ENCODE measurements at regions not wholly inside any gene's neighbourhood (a gene's known extent, or its start where the extent isn't known, plus 50 kb on each side); places are given as distances from the start of the nearest gene placed in this dataset.

DNA sequence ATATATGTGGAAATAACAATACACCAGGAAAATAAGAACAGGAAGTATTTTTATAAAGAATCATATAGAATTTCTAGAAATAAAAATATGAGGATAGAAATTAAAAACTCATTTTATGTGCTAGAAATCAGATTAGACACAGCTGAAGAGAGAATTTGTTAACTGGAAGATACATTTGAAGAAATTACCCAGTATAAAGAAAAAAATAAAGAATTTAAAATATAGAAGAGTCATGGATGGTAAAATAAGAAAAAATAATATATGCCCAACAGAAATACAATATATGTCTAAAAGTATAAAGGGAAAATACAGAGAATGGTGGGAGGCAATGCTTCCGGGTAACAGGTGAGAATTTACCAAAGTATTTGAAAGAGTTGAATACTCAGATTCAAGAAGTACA is 539.9 kb downstream of the NR4A2 start:
- DNase-seq (ENCODE audit: low read depth): no peak

DNA sequence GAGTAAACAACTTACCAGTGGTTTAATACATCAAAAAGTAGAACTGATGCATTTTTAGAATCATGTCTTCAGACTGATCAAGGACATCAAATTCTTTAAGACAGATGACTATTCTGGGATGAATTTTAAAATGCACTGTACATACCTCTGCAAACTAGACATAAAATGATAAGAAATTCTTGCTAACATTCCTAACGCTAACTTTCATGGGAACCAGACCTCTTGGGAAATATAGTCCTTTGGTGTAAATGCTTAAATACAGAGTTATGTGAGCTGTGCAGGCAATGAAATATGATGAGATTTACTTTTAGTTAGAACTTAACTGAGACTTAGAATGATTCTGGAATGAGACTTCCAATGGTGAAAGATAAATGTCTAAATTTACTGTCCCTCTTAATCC is 562.0 kb downstream of the NR4A2 start:
- no peak for DNase-seq (ENCODE audit: low read depth)

DNA sequence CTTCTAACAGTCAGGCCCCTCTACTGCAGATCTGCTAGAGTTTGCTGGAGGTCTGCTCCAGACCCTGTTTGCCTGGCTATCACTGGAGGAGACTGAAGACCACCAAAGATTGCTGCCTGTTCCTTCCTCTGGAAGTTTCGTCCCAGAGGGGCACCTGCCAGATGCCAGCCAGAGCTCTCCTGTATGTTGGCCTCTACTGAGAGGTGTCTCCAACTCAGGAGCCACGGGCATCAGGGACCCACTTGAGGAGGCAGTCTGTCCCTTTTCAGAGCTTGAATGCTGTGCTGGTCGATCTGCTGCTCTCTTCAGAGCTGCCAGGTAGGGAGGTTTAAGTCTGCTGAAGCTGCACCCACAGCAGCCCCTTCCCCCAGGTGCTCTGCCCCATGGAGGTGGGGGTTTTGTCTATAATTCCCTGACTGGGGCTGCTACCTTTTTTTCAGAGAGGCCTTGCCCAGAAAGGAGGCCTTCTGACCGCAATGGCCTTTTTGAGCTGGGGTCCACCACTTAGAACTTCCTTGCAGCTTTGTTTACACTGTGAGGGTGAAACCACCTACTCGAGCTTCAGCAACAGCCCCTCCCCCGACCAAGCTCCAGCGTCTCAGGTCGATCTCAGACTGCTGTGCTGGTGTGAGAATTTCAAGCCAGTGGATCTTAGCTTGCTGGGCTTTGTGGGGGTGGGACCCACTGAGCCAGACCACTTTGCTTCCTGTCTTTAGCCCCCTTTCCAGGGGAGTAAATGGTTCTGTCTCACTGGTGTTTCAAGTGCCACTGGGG is 566.0 kb downstream of the NR4A2 start:
- no peak for DNase-seq (ENCODE audit: low read depth)

DNA sequence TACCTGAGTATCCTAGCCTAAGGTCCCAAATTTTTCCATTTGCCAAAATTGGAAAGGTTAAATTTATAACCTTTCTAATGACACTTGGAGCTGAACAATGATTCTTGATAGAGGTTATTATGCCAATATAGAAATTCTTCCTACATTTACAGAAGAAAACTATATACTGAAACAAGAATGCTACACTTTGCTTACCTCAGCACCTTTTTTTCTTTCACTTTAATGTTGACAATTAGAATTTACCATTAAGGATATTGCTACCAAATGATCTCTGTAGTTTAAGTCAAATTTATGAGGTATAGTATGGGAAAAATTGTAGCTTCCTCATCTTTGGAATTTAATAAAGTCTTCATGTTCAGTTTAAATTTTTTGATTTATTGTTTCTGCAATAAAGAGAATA is 577.0 kb downstream of the NR4A2 start:
- DNase-seq (ENCODE audit: low read depth): no peak

DNA sequence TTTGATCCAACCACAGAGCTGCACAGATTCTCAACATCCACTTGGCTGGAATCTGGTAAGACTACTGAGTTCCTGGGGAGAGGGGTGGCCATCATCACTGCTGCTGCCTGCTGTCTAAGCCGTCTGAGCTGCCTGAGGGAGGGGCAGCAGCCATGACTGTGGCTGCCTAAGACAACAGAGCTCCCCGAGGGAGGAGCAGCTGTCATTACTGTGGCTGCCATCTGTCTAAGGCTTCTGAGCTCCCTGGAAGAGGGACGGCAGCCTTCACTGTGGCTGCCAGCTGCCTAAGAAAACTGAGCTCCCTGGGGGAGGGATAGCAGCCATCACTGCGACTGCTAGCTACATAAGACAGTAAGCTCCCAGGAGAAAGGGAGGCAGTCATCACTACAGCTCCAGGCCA is 584.4 kb downstream of the NR4A2 start:
- no peak for DNase-seq (ENCODE audit: low read depth)

DNA sequence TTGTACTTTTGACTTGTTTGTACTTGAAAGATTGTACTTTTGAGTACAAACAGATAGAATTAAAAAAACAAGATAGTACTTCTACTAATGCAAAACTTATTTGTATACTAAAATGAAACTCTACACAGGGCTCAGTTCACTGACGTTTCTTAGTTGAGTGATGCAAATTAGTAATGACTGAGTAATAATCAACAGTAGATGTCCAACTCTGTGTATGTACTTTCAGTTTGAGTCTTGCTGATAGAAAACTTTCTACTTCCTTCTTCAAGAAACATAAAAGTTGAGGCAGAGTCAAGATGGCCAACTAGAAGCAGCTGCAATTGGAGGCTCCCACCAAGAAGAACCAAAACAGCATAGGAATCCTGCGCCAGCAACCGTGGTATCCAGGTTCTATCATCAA is 585.0 kb downstream of the NR4A2 start:
- no peak for DNase-seq (ENCODE audit: low read depth)

DNA sequence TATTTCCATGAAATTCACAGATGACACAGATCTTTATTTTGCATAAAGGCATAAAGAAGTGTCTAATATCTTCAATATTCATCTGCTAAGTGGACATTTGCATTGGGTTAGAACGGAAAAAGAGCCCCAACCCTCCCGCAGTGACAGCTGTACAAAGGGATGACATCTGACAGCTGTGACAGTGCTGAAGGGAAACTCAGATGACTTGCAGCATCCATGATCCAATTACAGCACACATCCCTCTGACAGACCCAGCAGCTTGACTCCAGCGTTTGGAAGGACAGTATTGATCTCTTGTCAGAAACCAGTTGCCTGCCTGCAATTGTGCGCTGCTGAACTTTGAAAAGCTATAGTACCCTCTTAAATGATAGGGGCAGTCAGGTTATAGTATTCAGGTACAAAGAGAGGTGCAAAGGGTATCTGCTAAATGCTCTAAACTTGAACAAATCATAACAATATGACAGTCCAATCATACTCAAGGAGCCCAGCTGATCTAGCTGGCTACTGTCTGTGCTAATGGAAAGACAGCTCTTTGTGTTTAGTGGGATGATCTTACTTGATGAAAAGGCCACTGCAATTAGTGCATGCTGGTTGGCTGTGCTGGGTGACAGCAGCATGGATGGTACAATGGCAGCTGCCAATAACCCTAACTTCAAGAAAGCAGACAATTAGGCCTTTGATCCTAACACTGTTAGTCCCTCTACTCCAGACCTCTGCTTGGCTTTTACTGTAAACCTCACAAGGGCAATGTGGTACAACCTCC is 599.2 kb downstream of the NR4A2 start:
- DNase-seq (ENCODE audit: low read depth): no peak

DNA sequence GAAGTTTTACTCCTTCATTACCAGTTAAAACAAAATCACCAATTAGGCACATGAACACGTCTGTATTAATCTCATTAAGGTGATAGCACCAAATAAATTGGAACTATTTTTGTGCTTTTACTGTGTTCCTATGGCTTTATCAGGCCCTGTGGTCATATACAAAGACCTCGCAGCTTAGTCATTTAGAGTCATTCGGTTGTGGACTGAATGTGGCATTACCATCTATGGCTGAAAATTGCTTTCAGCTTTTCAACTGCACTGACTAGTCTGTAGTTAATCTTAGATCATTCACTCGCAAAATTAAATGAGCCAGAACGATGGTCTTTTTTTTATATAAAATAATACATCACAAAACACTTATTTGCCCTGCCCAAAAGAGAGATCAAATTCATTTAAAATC is 601.7 kb downstream of the NR4A2 start:
- no peak for DNase-seq (ENCODE audit: low read depth)

DNA sequence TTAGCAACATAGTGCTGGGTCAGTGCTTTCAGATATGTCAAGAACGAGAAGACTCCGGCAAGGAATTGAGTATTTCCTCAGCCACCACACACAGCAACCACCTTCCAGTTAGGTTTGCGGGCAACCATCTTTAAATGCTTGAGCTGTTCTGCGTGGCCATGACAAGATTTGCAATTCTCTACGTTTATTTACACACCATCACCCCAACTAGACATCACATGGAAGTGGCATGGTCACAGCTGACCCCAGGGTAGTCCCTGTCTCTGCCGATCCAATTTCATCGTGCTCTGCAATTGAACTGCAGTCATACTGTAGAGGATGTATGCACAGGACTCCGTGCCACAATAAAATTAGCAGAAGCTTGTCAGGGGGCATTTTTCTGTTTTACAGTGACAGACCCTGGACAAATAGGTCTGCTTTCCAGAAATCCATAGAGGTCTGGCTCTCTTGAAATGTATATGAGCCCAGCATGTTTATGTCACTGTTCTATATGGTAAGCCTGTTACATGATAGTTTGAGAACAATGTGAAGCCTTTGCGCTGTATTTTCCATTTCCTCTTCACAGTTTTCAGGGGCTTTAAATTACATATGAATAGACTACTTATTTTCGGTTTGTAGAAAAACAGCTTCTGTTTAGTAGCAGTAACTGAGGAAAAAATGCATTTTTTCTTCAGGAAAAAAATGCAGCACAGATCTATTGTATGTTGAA is 605.2 kb downstream of the NR4A2 start:
- DNase-seq (ENCODE audit: low read depth): no peak

DNA sequence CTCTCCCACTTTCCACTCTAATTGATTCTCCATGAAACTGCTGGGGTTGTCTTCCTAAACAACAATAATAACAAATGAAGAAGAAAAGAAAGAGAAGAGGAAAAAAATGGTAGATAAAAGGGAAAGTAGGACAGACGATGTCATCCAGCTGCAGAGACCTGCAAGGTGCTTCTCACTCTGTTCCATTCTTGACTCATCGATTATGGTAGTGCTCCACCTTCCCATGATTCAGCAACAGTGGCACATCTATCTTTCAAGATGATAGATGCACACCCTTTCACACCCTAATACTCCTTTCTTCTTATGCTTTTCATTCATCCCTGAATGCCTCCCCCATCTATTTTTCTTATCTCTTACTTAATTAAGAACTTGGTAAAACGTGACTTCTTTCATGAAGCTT is 610.2 kb downstream of the NR4A2 start:
- DNase-seq (ENCODE audit: low read depth): no peak

DNA sequence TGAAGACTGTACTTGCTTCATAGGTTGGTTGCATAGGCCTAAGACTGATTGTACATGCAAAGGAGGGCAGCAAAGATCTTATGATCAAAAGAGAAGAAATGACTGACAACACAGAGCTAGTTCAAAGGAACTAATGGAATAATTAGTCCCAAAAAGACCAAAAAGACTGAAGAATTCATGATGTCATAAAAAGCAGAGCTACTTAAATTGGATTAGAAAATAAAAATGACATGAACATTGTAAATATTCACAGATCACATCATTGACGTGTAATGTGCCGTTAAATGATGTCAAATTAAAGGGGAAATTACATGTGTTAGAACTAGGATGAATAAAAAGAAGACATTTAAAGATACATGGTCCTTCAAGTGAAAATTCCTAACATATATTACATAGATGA is 616.8 kb downstream of the NR4A2 start:
- DNase-seq (ENCODE audit: low read depth): no peak

DNA sequence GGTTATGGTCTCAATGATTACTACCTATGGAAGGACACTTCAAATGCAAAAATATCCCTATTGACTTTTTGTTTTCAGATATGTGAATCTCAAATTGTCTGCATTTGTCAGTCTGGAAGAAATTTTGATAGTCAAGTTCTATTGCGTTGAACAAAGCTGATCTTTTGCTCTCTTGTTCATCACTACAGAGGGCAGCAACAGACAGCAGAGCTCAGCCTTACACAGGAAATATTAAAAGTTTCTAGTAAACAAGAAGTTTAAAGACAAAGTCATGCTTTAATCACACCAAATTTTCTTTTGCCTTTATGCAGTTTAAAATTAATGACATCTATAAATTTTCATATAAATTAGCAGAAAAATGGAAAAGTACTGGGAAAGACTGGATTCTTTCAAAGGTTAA is 617.5 kb downstream of the NR4A2 start:
- no peak for DNase-seq (ENCODE audit: low read depth)

DNA sequence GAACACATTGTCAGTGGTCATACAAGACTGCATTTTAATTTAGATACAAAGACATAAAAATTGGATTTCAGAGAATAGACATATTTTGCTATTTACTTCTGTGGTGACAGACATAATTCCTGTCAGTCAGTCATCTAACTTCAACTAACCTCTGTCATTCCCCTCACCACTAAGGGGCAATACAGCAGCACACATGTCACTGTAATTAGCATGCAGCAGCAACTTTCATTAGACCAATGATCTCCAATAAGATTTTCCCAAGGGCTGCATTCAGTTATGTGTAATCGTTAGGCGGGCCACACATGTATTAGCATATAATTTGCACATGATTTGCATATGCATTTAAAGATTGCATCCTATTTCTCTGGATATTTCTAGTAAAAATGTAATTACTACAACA is 624.5 kb downstream of the NR4A2 start:
- no peak for DNase-seq (ENCODE audit: low read depth)

DNA sequence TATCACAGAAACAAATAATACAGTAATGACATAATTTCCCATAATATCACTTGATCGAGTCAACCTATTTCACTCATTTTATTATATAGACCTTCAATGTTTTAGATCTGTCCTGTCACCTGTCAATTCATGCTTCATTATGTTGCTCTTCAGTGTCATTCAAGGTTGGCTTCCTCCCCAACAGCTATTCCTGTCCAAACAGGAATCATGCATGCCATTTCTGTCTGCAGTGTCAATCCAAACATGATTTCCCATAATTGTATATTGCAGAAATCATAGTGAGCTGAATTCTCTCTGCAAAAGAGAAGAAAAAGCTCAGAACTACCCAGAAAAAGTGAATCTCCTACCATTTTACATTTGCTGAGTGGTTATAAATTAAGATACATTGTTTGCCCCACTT is 628.6 kb downstream of the NR4A2 start:
- no peak for DNase-seq (ENCODE audit: low read depth)

DNA sequence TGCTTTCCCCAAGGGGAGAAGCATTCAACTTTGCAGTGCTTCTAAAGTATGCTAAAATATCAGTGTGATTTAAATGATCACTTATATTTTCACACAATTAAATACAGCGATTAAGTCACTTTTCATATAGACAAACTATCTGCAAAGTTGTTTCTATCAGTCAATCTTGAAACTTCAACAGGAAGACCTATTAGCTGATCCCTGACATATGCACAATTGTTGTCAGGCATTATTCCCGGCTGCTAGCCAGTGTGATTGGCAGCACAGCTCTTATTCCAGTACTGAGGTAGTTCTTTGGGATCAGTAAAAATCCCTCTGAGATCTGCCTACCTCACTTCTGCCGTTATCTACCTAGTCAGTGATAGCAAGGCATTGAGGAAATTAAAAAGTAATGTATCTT is 629.5 kb downstream of the NR4A2 start:
- DNase-seq (ENCODE audit: low read depth): no peak

DNA sequence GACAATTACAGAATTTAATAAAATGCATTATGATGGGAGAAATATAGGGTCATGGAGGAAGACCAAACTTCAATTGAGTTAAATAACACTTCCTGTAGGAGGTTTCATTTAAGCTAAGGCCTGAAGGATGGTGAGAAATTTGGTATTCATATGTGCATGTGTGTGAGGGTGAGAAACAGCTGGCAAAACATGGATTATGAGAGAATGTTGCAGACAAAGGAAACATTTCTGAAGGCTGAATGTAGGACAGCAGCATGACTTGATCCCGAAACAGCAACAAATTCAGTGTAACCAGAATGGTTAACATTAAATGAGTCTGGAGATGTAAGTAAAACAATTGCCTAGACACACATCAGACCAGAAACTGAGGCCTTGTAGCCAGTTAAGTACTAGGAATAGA is 630.8 kb downstream of the NR4A2 start:
- no peak for DNase-seq (ENCODE audit: low read depth)

DNA sequence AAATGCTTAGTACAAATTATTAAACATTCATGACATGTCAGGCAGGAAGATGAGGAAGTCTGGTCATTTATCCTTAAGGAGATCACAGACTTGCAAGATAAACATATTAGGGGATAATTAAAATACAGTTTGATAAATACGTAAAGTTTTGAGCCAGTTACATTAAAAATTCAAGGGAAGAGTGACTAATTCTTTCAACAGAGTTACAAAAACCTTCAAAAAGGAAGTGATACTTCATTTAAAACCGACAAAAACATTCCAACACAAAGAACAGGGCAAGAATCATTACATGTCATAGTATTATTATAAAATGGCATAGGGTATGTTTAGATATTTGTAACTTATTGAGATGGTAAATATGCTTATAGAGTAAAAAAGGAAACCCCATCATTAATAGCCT is 636.0 kb downstream of the NR4A2 start:
- no peak for DNase-seq (ENCODE audit: low read depth)

DNA sequence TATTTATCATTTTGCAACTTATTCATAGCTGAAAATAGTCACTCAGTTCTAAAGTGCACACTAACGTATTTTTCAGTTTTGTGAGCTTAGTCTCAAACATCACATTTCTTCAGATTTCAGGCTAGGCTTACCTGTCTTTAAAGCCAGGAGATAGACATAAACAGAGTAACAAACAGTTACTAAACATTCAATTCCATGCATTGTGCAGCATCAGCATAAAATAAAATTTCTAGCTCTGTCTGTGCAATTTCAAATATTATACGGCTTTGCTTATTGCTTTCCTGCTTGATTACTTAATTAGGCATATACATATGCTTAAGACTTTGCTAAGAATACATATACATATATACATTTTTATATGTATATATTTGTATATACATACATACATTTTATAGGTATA is 637.0 kb downstream of the NR4A2 start:
- DNase-seq (ENCODE audit: low read depth): no peak

DNA sequence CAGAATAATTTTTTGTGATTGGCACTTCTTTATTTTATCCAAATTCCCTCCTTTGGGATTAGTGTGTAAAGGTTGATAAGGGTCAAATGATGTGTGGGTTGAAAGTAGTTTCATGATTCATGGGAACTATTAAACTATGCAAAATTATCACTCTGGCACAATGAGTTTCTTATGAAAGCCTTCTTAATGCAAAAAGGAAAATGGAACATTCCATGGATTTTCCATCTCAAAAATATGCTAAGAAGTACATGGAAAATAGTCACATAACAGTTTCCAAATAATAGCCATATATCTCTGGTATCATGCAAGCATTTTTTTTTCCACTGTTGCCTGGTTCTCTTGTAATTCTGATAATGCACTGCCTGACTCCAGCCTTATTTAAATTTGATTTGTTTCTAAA is 639.7 kb downstream of the NR4A2 start:
- no peak for DNase-seq (ENCODE audit: low read depth)

DNA sequence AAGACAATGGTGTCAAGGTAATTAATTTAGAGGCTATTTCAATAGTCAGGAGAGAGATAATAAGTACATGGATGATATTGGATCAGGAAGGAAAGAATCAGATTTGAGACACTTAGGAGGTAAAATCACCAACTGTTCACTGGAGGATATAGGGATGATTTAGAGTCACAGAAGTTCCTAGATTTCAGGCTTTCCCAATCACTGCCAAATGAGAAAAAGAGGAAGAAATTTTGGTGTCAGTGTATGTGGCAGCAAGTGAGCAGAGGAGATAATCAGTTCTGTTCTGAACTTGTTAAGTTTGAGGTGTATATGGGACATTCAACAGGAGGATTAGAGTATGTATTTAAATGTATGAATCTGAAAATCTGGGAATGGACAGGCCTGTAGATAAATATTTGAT is 640.4 kb downstream of the NR4A2 start:
- DNase-seq (ENCODE audit: low read depth): no peak

DNA sequence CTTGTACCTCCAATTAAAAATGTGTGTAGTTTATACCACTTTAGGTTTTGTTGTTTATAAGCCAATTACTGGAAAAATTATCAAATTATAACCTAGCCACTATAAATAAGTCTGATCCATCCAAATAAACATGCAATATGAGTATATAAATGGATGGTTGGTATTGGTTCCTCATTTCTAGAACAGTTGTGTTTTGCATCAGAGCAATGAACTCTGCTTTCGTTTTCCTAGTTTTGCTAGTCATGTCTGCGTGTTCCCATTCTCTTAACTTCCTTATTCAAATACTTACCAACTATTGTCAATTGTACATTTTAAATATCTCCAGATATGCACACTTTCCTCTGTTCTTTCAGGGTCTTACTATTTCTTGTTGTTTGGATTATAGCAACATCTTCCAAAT is 641.7 kb downstream of the NR4A2 start:
- no peak for DNase-seq (ENCODE audit: low read depth)

DNA sequence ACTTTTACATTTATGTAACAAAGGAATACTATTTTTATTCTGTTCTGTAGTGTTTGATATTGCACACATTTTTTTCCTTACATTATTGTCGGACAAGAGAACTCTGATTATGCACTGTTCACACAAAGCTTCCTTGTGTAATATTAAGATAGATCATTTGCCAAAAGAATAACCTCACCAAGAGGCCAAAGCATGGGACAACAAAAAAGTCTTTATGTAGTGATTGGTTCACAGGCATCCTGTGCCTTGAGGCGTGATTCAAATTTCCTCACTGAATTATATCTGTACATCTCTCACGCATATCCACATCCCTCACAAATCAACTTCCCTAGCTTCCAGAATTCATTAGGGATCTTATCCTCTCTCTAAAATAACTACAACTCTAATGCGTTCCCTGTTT is 642.7 kb downstream of the NR4A2 start:
- no peak for DNase-seq (ENCODE audit: low read depth)

DNA sequence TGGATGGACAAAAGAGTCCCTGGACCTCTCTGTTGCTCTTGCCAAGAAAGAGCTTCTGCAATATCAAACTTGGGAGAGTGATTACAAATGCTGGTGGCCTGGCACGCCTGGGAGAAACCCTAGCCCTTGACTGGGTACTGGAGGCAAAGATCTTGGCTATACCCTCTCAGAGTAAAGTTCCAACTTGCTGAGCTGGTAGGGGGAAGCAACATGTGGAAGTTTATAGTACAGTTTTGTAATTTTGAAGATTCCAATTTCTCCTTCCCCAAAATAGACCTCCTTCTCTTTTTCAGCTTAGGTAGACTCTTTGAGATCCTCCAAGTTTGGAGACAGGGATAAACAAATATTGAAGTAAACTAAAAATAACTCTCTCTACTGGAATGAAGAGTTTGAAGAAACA is 645.3 kb downstream of the NR4A2 start:
- DNase-seq (ENCODE audit: low read depth): no peak

Measured in fibroblast of gingiva (primary cell).